GM03348 (cell line): ENCODE measurements at regions not wholly inside any gene's neighbourhood (a gene's known extent, or its start where the extent isn't known, plus 50 kb on each side); places are given as distances from the start of the nearest gene placed in this dataset.
A peak's percentile ranks its signal among the peaks of the same experiment; 100 is the strongest.

Experiments
- DNase-seq: peaks from one replicate; pipeline ENCODE4 v3.0.0; 2012; ENCODE audit warnings: low spot score

DNA sequence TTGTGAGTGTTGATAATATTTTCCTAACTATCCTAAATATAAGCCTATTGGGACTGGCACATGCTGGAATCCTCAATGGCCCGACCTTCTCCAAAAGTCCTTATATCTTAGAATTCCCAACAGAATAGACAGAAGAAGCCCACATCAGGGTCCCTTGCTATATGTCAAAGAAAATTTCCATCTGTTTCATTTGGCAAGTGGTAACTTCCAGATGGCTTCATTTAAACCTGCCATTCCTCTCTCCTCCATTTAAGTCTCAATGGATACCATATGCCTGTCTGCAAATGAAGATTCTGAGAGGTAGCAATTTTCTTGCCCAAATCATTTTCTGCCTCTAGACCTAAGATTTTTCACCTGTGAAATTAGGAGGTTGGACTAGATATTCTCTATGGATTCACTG lies 73.1 kb upstream of the KCNA4 start:
- DNase-seq: no peak

DNA sequence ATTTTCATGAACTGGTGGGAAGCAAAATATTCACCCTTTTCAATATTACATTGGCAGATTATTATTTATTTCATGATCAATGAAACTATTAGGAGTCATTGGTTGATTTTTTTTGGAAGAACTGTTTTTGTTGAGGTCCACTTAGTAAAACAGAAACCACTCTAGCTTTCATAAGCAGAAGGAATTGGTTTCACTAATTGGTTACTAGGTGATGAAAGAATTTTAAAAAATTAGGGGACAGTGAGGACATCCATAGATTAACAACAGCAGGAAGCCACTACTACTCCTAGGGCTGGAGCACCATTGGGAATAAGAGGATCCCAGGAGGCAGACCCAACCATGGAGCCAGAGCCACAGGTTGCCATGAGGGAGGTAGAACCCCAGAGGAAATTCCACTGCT lies 74.4 kb upstream of the KCNA4 start:
- DNase-seq: no peak

DNA sequence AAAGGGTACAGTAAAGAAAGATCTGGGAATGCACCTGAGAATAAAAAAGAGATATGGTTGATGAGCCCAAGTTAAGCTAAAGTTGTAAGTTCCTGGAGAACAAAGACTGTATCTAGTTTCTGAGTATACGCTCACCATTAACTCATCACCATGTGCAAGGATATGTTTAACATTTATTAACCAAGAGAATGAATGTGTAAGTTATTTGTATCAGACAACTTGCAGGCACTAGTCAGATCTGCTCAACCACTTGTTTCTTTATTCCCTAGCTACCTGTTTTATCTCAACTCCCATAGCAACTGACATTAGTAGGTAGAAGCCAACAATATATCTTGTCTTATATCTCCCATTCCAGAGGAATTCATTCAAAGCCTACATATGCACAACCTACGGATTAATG lies 74.9 kb upstream of the KCNA4 start:
- DNase-seq: no peak

DNA sequence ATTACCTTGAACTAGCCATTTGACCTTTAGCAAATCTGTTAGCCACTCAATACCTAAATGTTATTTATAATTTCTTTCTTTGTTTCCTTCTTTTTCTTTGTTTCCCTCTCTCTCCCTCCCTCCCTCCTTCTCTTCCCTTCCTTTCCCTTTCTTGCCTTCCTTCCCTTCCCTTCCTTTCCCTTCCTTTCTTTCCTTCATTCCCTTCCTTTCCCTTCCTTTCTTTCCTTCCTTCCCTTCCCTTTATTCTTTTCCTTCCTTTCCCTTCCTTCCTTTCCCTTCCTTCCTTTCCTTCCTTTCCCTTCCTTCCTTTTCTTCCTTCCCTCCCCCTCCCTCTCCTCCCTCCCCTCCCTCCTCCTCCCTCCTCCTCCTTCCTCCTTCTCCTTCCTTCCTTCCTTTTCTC lies 75.7 kb upstream of the KCNA4 start:
- DNase-seq: no peak

DNA sequence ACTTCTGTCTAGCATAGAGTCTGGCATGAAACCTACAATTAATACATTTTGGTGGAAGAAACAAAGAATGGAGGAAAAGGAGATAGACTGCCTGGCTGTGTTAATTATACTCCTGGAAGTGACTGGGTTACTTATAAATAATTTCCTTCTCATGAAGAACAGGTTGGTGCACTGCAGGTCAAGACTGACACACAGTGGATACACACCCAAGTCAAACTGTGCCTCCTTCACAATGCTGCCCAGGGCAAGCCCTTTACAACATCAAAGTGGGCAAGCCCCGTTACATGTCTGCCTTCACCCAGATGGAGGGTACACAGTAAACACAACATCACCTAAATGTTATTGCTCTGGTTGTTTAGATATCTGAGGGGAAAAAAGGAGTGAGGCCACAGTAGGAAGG lies 83.7 kb upstream of the KCNA4 start:
- DNase-seq: no peak

DNA sequence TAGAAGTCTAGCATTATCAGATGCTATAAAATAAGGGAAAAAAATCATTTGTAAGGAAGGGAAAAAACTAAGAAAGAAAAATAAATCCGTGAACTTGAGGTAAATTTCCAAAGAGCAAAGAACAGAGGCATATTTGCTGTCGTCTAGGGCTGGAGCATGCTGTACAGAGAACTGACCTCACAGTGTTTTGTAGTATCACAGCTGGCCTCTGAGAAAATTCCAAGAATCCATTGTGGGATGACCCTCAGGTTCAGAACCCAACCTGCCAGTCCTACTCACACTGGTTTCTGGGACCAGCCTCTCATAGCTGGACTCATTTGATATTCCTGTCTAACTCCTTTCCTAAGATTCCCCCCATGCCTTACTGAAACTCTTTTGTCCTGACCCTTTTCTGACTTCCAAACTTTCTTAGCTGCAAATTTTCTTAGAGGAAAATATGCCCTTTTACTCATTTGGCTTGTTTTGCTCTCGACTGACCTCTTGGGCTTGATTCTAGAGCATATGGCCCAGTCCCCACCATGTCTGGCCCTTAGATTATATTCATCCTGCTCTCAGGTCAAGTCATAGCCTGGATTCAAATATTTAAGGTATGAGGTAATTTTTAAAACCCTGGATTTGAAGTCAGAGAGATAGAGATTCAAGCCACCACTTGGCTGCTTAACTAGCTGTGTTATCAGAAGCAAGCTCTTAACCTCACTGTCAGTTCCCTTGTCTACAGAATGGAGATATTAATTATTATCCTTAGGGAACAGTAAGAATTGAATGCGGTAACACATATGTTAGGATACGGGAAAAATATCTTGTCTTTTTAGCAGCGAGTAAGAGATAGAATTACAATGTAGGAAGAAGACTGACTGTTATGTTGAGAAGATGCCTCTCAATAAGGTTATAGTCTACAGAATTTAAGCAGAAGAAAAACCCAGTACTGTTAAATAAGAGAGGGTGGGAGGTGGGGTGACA lies 89.7 kb upstream of the KCNA4 start:
- no peak for DNase-seq

DNA sequence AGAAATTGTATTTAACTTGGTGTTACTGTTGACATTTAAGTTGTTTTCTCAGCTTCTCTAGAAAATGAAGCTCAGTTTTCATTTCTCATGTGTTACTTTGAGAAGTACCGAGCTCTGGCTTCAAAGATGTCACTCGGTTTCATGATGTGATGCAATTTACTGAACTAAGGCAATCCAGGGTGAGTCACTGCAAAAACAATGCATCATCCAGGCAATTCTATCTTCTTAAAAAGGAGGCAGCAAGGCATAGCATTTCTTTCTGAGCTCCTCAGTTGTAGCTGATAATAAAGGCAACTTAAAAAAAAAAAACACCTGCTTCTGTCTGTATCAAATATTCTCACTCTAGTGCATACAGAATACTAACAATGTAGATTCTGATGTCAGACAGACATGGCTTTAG lies 91.1 kb upstream of the KCNA4 start:
- peak; percentile 43 for DNase-seq

DNA sequence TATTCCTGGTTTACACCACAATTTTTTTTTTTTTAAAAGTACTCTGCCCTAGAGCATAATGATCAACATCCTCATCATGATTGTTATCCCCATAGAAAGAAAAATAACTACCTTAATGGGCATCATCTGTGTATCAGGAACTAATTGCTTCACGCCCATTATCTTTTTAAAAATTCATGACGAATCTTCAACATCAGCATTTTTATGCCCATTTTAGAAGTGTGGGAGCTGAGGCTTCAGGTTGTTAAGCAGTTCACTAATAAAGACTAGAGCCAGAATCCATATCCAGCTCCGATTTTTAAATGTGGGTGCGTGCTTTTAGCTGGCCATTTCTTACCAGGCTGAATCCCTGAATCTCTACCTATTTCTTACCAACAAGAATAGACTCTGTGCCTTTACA lies 92.9 kb upstream of the KCNA4 start:
- no peak for DNase-seq

DNA sequence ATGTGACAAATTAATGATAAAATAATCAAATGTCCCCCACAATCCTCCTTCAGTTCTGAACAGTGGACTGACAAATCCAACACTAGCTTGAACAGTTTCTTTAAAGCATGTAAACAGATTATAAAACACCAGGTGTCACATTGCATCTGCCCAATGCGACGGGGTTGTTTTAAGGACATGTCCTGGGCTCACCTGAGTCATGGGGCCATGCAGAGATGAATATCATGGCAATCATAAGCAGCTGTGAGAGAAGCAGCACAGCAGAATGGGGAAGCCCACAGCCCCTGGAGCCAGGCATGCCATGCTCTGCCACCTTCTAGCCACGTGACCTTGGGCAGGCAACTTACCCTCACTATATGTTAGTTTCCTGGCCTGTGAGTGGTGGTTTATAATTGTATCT lies 93.9 kb upstream of the KCNA4 start:
- no peak for DNase-seq

DNA sequence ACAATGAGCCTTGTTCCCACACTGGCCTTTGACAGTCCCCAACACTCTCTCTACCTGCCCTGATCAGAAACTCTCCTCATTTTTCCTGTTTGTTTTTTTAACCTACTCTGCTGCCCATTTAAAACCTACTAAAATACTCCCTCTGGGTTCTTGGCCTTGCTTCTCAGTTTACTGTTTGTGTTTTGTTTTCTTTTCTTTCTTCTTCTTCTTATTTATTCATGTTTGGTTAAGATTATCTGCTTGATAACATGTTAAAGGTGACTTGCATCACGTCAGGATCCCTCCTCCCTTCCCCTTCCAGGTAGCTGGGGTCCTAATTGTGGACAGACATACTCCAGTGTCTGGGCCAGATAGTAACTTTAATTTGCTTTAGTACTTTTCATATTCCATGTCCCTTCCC lies 95.0 kb upstream of the KCNA4 start:
- no peak for DNase-seq

DNA sequence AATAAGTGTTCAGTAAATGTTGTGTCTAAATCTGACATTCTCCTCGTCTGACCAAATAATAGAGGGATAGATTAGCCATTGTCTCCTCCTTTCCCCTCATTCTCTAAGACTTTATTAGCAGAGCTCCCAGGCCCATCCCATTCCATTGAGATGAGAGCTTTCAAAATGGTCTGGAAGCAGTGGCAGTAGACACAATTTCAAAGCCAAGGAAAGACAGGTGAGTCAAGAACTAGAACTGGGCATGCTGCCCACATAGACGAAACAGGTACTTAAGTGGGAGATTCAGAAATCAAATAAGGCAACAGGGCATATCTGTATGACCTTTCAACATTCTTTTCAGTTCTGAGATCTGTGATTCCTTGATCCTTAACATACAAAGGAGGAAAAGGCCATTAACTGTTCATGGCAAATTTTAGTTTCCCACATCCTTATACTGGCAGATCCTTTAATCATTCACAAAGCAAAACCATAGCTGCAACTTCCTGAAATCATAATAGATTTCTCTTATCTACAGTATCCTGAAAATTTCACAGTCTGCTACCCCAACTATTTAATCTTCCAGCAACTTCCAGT lies 96.6 kb upstream of the KCNA4 start:
- DNase-seq: no peak

DNA sequence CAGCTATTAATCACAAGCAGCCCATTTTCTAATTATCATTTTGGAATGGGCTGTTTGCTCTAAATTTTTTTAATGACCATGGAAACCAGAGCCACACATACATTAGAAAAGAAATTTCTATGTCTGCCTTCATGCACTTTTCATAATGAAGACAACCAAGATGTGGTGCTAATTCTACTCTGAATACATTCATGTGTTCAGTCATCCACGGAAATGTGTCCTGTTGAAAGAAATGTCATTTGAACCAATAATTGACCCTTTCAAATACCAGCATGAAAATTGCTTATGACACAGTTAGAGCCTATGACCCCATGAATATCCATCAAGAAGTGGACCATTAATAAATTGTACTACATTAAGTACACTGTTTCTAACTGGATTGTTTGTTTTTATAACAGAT lies 99.7 kb upstream of the KCNA4 start:
- no peak for DNase-seq

DNA sequence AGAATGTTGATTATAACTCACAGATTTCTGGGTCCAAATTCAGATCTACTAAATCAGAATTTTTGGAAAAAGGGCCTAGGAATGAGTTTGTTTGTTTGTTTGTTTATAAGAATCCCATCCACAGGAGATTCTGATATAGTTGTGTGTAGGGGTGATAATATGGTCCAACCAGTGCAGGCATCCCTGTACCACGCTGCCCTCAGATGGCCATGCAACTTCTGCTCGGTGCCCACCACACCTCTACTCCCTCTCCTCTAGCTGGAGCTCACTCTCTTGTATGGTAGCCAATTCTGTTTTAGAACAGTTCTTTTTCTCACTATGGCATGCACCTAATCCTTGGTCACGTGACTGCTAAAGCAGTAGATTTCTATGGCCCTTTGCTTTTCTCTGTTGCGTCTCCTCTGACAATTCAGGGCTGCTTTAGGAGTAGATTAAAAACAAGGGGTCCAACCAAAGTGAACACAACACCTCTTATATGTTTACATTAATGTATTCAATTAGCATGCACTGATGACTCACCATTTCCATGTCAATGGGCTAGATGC lies 103.3 kb upstream of the KCNA4 start:
- no peak for DNase-seq

DNA sequence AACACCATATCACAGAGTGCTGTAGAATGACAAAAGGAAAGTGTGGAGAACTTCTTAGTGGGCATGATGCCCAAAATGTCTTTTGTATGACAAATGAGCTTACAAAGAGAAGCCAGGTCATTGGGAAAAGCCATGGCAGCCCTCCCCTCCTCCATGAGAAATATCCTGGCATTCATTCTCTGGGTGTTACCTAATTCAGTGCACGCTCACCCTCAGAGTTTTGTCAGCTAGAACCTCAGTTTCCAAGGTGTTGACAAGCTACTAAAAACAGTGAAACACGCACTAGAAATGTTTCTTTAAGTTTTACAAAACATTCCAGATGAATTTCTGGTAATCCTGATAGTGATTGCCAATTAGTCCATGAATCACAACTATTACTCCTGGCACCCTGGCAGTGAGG lies 105.4 kb upstream of the FSHB start:
- DNase-seq: no peak

DNA sequence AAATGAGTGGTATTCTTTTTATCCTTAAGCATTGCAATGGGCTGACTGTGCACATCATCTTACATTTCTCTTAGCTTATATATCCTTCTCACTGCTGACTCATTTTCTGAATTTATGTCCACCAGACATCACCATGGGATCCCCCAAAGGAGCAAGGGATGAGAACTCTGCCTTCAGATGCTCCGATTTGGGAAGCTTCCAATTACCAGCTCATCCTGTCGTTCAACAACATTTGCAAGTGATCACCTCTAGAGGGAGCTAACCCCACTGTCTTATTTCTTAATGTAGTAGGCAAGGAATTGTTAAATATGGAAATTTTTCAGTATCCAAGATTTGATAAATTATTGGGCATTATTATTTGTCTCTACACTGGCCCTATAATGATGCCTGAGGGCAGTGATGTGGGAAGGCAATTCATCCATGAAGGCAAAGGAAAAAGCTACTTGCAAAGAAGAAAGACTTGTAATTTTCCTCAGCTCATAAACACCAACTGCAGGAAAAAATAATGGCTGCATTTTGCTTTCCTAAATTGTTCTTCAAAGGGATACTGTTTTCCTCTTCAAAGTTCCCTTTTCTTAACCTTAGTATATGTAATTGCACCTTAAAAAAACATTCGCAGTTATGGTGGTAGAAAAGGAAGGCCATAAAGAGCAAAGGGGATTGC lies 102.4 kb upstream of the FSHB start:
- DNase-seq: peak; percentile 51

DNA sequence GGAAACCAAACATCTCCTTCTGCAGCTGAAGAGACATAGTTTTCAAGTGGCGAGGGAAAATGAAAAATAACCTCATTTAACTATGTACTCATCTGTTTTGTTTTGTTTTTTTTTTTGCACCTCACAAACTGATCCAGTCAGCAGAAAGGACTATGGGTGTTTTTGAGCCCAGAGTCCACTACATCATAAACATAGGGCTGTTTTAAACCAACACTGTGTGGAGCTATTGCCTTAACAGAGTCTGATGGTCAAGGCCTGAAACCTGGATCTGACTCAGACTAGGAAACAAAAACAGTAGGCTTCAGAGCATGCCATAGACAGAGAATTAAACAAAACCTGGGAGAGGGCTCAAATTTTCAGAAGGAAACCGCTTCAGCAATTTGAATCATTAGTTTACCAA lies 99.3 kb upstream of the FSHB start:
- no peak for DNase-seq

DNA sequence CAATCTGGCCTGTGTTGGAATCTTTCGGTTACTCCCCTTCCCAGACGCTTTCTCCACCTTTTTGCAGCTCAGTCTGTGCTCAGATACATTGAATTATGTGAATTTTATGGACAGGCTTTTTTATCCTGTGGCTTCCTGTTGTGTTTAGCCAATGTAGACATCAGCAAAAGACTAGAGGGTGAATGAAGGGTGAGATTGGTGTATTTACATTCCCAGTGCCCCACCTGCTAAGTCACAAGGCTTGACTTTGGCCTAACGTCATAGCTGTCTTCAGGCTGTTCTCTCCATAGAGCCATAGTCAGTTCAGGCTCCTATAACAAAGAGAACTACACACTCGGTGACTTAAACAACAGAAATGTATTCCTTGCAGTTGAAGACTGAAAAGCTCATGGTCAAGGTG lies 97.5 kb upstream of the FSHB start:
- no peak for DNase-seq

DNA sequence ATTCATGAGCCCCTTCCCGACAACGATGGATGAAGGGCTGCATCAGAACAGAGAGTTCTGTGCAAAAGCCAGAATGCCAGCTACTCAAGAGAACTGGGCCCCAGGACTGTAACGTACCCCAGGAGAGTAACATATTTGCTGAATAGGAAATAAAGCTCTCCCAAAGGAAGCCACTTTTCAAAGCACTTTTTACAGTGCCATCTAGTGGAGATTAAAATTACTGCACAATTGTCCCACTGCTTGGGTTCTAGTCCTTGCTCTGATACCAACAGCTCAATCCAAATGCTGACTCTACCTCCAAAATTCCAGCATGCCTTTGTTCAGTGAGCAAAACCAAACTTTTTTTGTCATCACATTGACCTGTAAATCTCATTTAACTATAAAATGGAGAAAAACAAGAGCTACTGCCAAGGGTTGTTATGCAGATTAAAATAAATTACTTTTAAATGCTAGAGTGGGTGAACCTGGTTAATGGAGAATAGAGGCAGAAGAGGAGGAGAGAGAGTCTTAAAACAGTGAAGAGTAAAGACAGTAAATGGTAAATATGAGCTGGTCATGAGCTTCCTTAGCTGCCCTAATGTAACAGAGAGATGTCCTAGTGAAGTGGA lies 87.6 kb upstream of the FSHB start:
- peak; percentile 41 for DNase-seq

DNA sequence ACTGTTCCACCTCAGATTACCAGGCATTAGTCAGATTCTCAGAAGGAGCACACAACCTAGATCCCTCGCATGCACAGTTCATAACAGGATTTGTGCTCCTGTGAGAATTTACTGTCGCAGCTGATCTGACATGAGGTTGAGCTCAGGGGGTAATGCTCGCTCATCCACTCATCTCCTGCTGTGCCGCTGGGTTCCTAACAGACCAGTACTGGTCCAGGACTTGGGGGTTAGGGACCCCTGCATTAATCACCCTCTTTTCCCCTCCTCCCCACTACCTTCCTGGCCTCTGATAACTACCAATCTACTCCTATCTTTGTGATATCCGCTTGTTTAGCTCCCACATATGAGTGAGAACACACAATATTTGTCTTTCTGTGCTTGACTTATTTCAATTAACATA lies 83.5 kb upstream of the FSHB start:
- DNase-seq: no peak

DNA sequence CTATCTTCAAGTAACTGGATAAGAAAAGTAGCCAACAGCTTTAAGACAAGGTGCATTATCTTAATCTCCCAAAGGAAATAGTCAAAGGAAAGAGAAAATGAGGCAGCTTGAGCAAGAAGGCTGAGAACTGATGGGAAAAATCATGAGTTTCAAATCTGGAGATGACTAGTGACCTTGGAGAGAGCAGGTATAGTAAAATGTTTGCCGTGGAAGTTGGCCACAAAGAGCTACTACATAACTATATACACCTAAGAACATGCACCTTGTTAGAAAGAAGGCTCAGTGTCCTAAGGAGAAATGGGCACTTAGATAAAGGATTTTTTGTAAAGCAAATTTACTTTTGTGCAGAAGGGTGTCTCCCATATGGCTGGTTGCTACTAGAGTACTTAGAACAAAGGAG lies 80.8 kb upstream of the FSHB start:
- no peak for DNase-seq

DNA sequence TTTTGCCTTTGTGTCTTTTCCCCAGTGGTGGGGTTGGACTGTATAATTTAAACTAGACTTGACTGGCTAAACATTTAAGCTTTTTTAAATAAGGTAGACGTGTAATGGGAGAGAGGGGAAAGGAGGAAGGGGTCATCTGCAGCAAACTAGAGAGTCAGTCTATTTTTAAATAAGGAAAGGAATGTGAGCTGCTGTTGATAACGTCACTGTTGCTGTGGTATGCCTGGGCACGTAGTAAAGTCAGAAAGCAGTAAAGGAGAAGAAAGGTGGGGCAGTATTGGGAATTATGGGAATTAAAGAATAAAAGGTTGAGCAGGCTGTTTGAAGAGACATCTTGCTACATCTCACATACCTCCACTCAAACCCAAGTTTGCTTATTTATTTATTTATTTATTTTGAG lies 80.4 kb upstream of the FSHB start:
- no peak for DNase-seq

DNA sequence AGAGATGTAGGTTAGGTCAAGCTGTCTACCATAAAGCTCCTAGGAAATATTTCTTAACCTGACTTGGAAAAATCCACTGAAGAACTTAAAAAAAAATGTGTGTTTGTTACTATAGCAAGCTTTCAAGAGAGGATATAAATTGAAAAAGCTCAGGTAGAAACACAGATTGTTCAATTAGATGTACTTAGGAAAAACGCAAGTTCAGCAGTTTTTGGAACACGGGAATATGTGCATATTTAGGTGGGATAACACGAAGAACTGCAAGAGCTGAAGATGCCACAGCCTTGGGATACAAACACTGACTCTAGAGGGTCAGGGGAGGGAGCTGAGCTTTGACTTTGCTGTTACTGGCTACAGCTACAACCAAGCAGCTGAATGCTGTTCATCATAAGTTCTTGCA lies 77.8 kb upstream of the FSHB start:
- no peak for DNase-seq

DNA sequence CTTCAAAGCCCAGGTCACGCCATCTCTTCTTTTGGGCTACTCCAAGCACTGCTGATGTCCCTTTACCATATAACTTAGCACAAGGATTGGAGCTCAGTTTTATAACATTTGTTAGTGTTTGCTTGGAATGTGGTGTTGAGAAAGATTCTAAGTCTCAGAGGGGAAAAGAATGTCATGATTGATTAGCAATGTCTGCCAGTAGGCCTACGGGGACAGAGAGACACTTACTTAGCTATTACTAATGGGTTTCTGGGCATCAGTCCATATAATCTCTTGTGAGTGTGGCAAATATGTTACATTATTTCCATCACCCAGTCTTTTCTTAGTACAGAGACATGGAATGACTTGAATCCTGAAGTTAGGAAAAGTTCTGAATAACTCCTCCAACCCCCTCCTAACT lies 75.4 kb upstream of the FSHB start:
- DNase-seq: no peak
